GM12878 (cell line): ENCODE measurements at regions not wholly inside any gene's neighbourhood (a gene's known extent, or its start where the extent isn't known, plus 50 kb on each side); places are given as distances from the start of the nearest gene placed in this dataset.

Source experiments
- ATAC-seq: fragments of 200-7000 bp; cut with Tn5 transposase; 3 replicates; pipeline ENCODE4 v1.9.1; 2020; ENCODE audit warnings: mild to moderate bottlenecking, moderate library complexity
- BruUV-seq: library from RNA; stranded (reverse); fragments of 400-500 nt; replicated peaks from 2 replicates; lab custom pipeline; 2021; lab: Mats Ljungman, UMichigan
- CTCF ChIA-PET: fragments of 300-600 bp; sonication (Branson Sonifier 250); formaldehyde crosslinking; extraction: SDS; loops from one replicate; lab custom pipeline; 2021; ENCODE audit warnings: inconsistent platforms; lab: Yijun Ruan, JAX
- POLR2A ChIA-PET: fragments of 350-600 bp; formaldehyde crosslinking; extraction: SDS; loops from one replicate; lab custom pipeline; 2021; ENCODE audit warnings: inconsistent platforms; lab: Charles Lee
- RAD21 ChIA-PET: fragments of 300-600 bp; sonication (Branson Sonifier 250); formaldehyde crosslinking; loops from one replicate; lab custom pipeline; 2023; ENCODE audit warnings: antibody characterized with exemption; ENCODE audit not compliant: unreplicated experiment; lab: Charles Lee
- SMC1A ChIA-PET: fragments of 300-600 bp; sonication (Branson Sonifier 250); formaldehyde crosslinking; loops from one replicate; lab custom pipeline; 2023; ENCODE audit not compliant: unreplicated experiment, uncharacterized antibody; lab: Charles Lee
- DNase-seq: peaks from one replicate; pipeline ENCODE4 v3.0.0-alpha.2; 2011; ENCODE audit warnings: low read depth, low spot score
- FAIRE-seq: peaks from 3 replicates; lab custom pipeline; 2011; peaks lifted over from hg19 to GRCh38; lab: Jason Lieb, UNC
- H2AFZ ChIP-seq: 2 replicates; pipeline ENCODE4 v1.6.0; 2011; ENCODE audit warnings: low read depth, low read length, control low read depth; ENCODE audit not compliant: control insufficient read depth
- H3K27ac ChIP-seq: 2 replicates; pipeline ENCODE4 v1.5.1; 2011; ENCODE audit warnings: control low read depth; ENCODE audit not compliant: control insufficient read depth, insufficient read depth
- H3K27me3 ChIP-seq, 2 experiments: replicated peaks in 1 of 2; 2 replicates each; pipeline versions ENCODE4 v1.6.0 to v1.6.1; 2011; ENCODE audit warnings: low read length in 1 of 2; ENCODE audit not compliant: control insufficient read depth in 2 of 2, insufficient read depth in 2 of 2
- H3K36me3 ChIP-seq, 2 experiments: 2 replicates each; pipeline ENCODE4 v1.5.1; 2011; ENCODE audit warnings: low read length in 1 of 2; ENCODE audit not compliant: control insufficient read depth in 2 of 2, insufficient read depth in 2 of 2
- H3K4me1 ChIP-seq: 2 replicates; pipeline ENCODE4 v1.6.1; 2011; ENCODE audit warnings: mild to moderate bottlenecking, low read length, moderate library complexity, mixed read lengths; ENCODE audit not compliant: control insufficient read depth, insufficient read depth
- H3K4me2 ChIP-seq: 2 replicates; pipeline ENCODE4 v1.6.0; 2011; ENCODE audit warnings: control low read depth; ENCODE audit not compliant: control insufficient read depth, insufficient read depth
- H3K4me3 ChIP-seq: fragments of 200-600 bp; sonication (generic); 2 replicates; pipeline ENCODE4 v1.5.1; 2016
- H3K79me2 ChIP-seq: 2 replicates; pipeline ENCODE4 v1.6.0; 2011; ENCODE audit warnings: low read length; ENCODE audit not compliant: control insufficient read depth, insufficient read depth
- H3K9ac ChIP-seq: 2 replicates; pipeline ENCODE4 v1.8.0; 2011; ENCODE audit warnings: low read length, control low read depth, mixed read lengths; ENCODE audit not compliant: control insufficient read depth, insufficient read depth
- H3K9me3 ChIP-seq: replicated peaks from 3 replicates; pipeline ENCODE4 v1.5.1; 2011; ENCODE audit warnings: mild to moderate bottlenecking, low read length; ENCODE audit not compliant: control insufficient read depth, insufficient read depth
- H4K20me1 ChIP-seq: 2 replicates; pipeline ENCODE4 v1.6.0; 2011; ENCODE audit not compliant: control insufficient read depth, insufficient read depth
- BACH1 ChIP-seq: fragments of 450-650 bp; IDR thresholded peaks from 2 replicates; pipeline ENCODE4 v1.6.1; 2017; ENCODE audit warnings: mild to moderate bottlenecking, borderline replicate concordance
- CREB1 ChIP-seq: IDR thresholded peaks from 2 replicates; pipeline ENCODE4 v1.6.1; 2012; ENCODE audit warnings: low read depth, mild to moderate bottlenecking, inconsistent platforms
- DPF2 ChIP-seq: fragments of 450-650 bp; IDR thresholded peaks from 2 replicates; pipeline ENCODE4 v1.6.1; 2017; ENCODE audit warnings: mild to moderate bottlenecking
- GATAD2B ChIP-seq: fragments of 450-650 bp; conservative IDR thresholded peaks from 2 replicates; pipeline ENCODE4 v1.6.1; 2017; ENCODE audit warnings: low read depth, mild to moderate bottlenecking, moderate library complexity
- JUNB ChIP-seq: IDR thresholded peaks from 2 replicates; pipeline ENCODE4 v1.6.1; 2016; ENCODE audit warnings: antibody characterized with exemption, mild to moderate bottlenecking
- KLF5 ChIP-seq: fragments of 450-650 bp; IDR thresholded peaks from 2 replicates; pipeline ENCODE4 v1.6.1; 2014; ENCODE audit warnings: mild to moderate bottlenecking; ENCODE audit not compliant: partially characterized antibody
- NRF1 ChIP-seq: conservative IDR thresholded peaks from 2 replicates; pipeline ENCODE4 v1.6.1; 2011; ENCODE audit warnings: mild to moderate bottlenecking, low read depth, low read length, improper control_type of control experiment
- SIX5 ChIP-seq: IDR thresholded peaks from 2 replicates; pipeline ENCODE4 v1.6.1; 2011; ENCODE audit warnings: mild to moderate bottlenecking, low read depth, low read length, moderate library complexity; ENCODE audit not compliant: severe bottlenecking
- ZBTB11 ChIP-seq: fragments of 450-650 bp; formaldehyde crosslinking; IDR thresholded peaks from 2 replicates; pipeline ENCODE4 v1.5.0; 2022; ENCODE audit warnings: mild to moderate bottlenecking, missing genetic modification characterization
- ZBTB4 ChIP-seq: fragments of 450-650 bp; formaldehyde crosslinking; IDR thresholded peaks from 2 replicates; pipeline ENCODE4 v1.4.0; 2022; ENCODE audit warnings: mild to moderate bottlenecking, moderate library complexity
- WGBS: methylation state at CpG from one replicate; pipeline ENCODE4 v1.1.6; 2016; ENCODE audit warnings: low lambda C conversion rate; ENCODE audit not compliant: insufficient replicate concordance, insufficient coverage; ENCODE audit errors: missing lambda C conversion rate; 5-methylcytosine and 5-hydroxymethylcytosine counted together
- in situ Hi-C: fragments of 300-500 bp; cut with MboI; formaldehyde crosslinking; loops from 9 replicates; pipeline ENCODE4 v1.14.3; 2018; ENCODE audit warnings: mixed read lengths
- intact Hi-C: fragments of 100-400 bp; cut with micrococcal nuclease; formaldehyde crosslinking; loops from one replicate; pipeline ENCODE4 v1.14.2; 2022; ENCODE audit not compliant: unreplicated experiment

- TF ChIP-seq BACH1: no peak
- TF ChIP-seq ZBTB11 (CRISPR knock-in tag): no peak
- TF ChIP-seq ZBTB4 (CRISPR knock-in tag): no peak
- TF ChIP-seq SIX5: no peak
These were observed 857.2 kb upstream of the PHF14 start (continued) for GRCh38 chr7:10116511-10116910.

GRCh38 chr7:10117815-10118214, 855.9 kb upstream of the PHF14 start:
- 47% methylated on average over 1 of the region's 1 CpG for WGBS
- SMC1A ChIA-PET: no interaction called here
- in situ Hi-C loops (no loop called here), intact Hi-C loops (no loop called here)
- FAIRE-seq (no peak), DNase-seq (no peak), ATAC-seq (peak; percentile 36; the same call in 1 of the 3 replicates)
- POLR2A ChIA-PET: no interaction called here
- TF ChIP-seq BACH1 (no peak), JUNB (no peak), DPF2 (no peak), NRF1 (no peak), KLF5 (no peak), CREB1 (no peak), GATAD2B (no peak)
- RAD21 ChIA-PET: no interaction called here
- no TSS peak for BruUV-seq
- no peak overlapping the region for H3K9ac ChIP-seq
- no peaks in the 10 kb centered on the region for H3K9me3 ChIP-seq
- CTCF ChIA-PET: no interaction called here
- H3K79me2 ChIP-seq: no peaks in the 10 kb centered on the region
- H3K4me3 ChIP-seq: no peak overlapping the region
- H3K27me3 ChIP-seq: no peaks in the 10 kb centered on the region
- H3K4me2 ChIP-seq: no peak overlapping the region
- H4K20me1 ChIP-seq: no peaks in the 10 kb centered on the region
- H3K36me3 ChIP-seq: no peaks in the 10 kb centered on the region
- no peak overlapping the region for H2AFZ ChIP-seq
- no peak overlapping the region for H3K27ac ChIP-seq
- H3K4me1 ChIP-seq: no peaks in the 10 kb centered on the region
